ENCODE measurements at regions not wholly inside any gene's neighbourhood (a gene's known extent, or its start where the extent isn't known, plus 50 kb on each side); places are given as distances from the start of the nearest gene placed in this dataset.

DNA sequence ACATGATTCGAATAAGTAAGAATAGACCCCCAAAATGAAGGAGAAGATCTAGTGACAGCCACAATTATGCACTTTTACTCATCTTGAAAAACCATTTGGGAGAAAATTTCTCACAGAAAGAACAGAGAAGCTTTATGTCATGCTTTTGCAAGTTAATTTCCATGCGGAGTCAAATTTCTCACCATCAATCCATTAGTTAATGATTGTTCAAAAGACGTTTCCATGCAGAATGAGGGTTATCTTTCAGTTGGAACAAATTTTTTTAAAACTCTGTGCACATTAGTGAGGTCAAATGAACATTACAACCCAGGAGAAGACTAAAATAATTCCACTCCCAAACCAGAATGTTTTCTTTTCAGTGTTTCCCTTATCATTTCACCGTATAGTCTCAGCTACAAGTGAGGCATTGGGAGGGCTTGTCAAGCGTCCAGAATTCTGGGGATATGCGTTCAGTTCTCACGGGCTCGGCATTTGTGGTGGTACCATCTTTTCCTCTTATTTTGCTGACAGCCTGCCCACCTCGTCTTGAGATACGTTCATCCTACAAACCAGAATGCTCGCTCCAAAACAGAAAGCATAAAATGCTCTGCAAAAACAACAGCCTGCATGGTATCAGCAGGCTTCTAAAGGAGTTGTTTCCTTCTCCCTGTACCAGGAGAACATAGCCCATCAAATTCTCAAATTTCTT is 130.8 kb upstream of the TBL1X start:
- ChIA-PET POLR2A (no interaction called here), CTCF (interaction anchor here (0.7 to 1.5 kb wide), 2 partner anchors 21 to 185 kb away, joined by 4 to 6 read pairs; no protein-coding TSS in a partner anchor)
- Histone ChIP-seq H3K4me3 (ENCODE audit: low read depth, low read length) (no peak overlapping the region), H3K27ac (ENCODE audit: extremely low read depth, low read depth, low read length) (no peak overlapping the region), H3K36me3 (ENCODE audit: control insufficient read depth in 2 of 2, insufficient read depth in 1 of 2, low read length in 2 of 2) (no peaks in the 10 kb centered on the region), H3K4me1 (ENCODE audit: control insufficient read depth, insufficient read depth, low read length) (no peaks in the 10 kb centered on the region), H3K9me3 (ENCODE audit: control insufficient read depth, insufficient read depth, low read depth, low read length) (no peaks in the 10 kb centered on the region)
- TF ChIP-seq ZNF639 (tag by site-specific recombination; IDR thresholded peaks at IDR 0.05): no peak
- no peak for TF ChIP-seq PRDM2 (tag by site-specific recombination; IDR thresholded peaks at IDR 0.05; ENCODE audit: borderline replicate concordance)
- TF ChIP-seq RBAK (tag by site-specific recombination; IDR thresholded peaks at IDR 0.05): no peak
- TF ChIP-seq, protein P1, sequence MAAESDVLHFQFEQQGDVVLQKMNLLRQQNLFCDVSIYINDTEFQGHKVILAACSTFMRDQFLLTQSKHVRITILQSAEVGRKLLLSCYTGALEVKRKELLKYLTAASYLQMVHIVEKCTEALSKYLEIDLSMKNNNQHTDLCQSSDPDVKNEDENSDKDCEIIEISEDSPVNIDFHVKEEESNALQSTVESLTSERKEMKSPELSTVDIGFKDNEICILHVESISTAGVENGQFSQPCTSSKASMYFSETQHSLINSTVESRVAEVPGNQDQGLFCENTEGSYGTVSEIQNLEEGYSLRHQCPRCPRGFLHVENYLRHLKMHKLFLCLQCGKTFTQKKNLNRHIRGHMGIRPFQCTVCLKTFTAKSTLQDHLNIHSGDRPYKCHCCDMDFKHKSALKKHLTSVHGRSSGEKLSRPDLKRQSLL (tag by site-specific recombination; IDR thresholded peaks at IDR 0.05): no peak

GRCh38 chrX:9335251-9335650 is 129.6 kb upstream of the TBL1X start:
- ChIA-PET CTCF (no interaction called here), POLR2A (no interaction called here)
- Histone ChIP-seq H3K4me3 (ENCODE audit: low read depth, low read length) (no peak overlapping the region), H3K27ac (ENCODE audit: extremely low read depth, low read depth, low read length) (no peak overlapping the region), H3K36me3 (ENCODE audit: control insufficient read depth in 2 of 2, insufficient read depth in 1 of 2, low read length in 2 of 2) (no peaks in the 10 kb centered on the region), H3K4me1 (ENCODE audit: control insufficient read depth, insufficient read depth, low read length) (no peaks in the 10 kb centered on the region), H3K9me3 (ENCODE audit: control insufficient read depth, insufficient read depth, low read depth, low read length) (no peaks in the 10 kb centered on the region)
- TF ChIP-seq, protein P2, sequence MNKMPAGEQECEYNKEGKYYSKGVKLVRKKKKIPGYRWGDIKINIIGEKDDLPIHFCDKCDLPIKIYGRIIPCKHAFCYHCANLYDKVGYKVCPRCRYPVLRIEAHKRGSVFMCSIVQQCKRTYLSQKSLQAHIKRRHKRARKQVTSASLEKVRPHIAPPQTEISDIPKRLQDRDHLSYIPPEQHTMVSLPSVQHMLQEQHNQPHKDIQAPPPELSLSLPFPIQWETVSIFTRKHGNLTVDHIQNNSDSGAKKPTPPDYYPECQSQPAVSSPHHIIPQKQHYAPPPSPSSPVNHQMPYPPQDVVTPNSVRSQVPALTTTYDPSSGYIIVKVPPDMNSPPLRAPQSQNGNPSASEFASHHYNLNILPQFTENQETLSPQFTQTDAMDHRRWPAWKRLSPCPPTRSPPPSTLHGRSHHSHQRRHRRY (tag by site-specific recombination; IDR thresholded peaks at IDR 0.05): no peak
- no peak for TF ChIP-seq ZNF354C (tag by site-specific recombination; IDR thresholded peaks at IDR 0.05; ENCODE audit: borderline replicate concordance, low read depth)
- no peak for TF ChIP-seq HOXD13 (CRISPR knock-in tag; IDR thresholded peaks at IDR 0.05; ENCODE audit: borderline replicate concordance)
- no peak for TF ChIP-seq ZNF175 (tag by site-specific recombination; IDR thresholded peaks at IDR 0.05)

DNA sequence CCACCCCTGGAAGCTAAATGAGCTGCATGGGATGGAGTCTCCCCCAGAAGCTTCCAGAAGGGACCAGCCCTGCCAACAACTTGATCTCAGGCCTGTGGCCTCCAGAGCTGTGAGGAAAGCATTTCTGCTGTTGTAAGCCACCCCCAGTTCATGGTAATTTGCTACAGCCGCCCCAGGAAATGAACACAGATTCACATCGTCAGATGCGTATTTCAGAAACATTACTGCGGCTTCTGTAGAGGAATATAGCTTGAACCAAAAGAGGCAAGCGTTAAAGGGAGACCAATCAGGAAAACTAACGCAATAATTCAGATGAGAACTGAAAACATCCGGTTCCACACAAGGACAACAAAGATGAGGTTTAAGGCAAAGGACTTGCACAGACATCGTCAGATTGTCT is 128.4 kb upstream of the TBL1X start:
- H3K36me3 ChIP-seq (ENCODE audit: control insufficient read depth in 2 of 2, insufficient read depth in 1 of 2, low read length in 2 of 2): no peaks in the 10 kb centered on the region
- no peaks in the 10 kb centered on the region for H3K4me1 ChIP-seq (ENCODE audit: control insufficient read depth, insufficient read depth, low read length)
- H3K27ac ChIP-seq (ENCODE audit: extremely low read depth, low read depth, low read length): no peak overlapping the region
- POLR2A ChIA-PET: no interaction called here
- no peak overlapping the region for H3K4me3 ChIP-seq (ENCODE audit: low read depth, low read length)
- H3K9me3 ChIP-seq (ENCODE audit: control insufficient read depth, insufficient read depth, low read depth, low read length): no peaks in the 10 kb centered on the region
- CTCF ChIA-PET: no interaction called here
- no peak for TF ChIP-seq KLF16 (tag by site-specific recombination; IDR thresholded peaks at IDR 0.05)
- no peak for TF ChIP-seq ZNF146 (tag by site-specific recombination; IDR thresholded peaks at IDR 0.05)
- TF ChIP-seq ZNF585B (tag by site-specific recombination; IDR thresholded peaks at IDR 0.05): no peak
- no peak for TF ChIP-seq ZNF529 (tag by site-specific recombination; IDR thresholded peaks at IDR 0.05; ENCODE audit: insufficient replicate concordance)
- TF ChIP-seq KLF9 (tag by site-specific recombination; IDR thresholded peaks at IDR 0.05; ENCODE audit: low read depth): no peak
- TF ChIP-seq ZNF561 (tag by site-specific recombination; IDR thresholded peaks at IDR 0.05; ENCODE audit: borderline replicate concordance): no peak
- TF ChIP-seq ZNF248 (tag by site-specific recombination; IDR thresholded peaks at IDR 0.05): no peak
- no peak for TF ChIP-seq ZNF433 (tag by site-specific recombination; IDR thresholded peaks at IDR 0.05; ENCODE audit: low read depth)
- TF ChIP-seq ZNF175 (tag by site-specific recombination; IDR thresholded peaks at IDR 0.05): no peak
- no peak for TF ChIP-seq ZNF169 (tag by site-specific recombination; IDR thresholded peaks at IDR 0.05)
- no peak for TF ChIP-seq BCL6B (tag by site-specific recombination; IDR thresholded peaks at IDR 0.05)
- no peak for TF ChIP-seq ZNF354C (tag by site-specific recombination; IDR thresholded peaks at IDR 0.05; ENCODE audit: borderline replicate concordance, low read depth)
- no peak for TF ChIP-seq ZNF501 (tag by site-specific recombination; IDR thresholded peaks at IDR 0.05)
- TF ChIP-seq ZNF221 (tag by site-specific recombination; IDR thresholded peaks at IDR 0.05; ENCODE audit: borderline replicate concordance): no peak
